HG03060 (cell line): ENCODE measurements at regions not wholly inside any gene's neighbourhood (a gene's known extent, or its start where the extent isn't known, plus 50 kb on each side); places are given as distances from the start of the nearest gene placed in this dataset.
"Not testable (repeated sequence)": the region's sequence is repeated elsewhere in the genome, so short reads cannot be mapped to it uniquely, and the experiment has no call there.

ENCODE experiments used
- ATAC-seq: cut with Tn5 transposase; IDR thresholded peaks from one replicate; pipeline ENCODE4 v1.9.1; 2021; ENCODE audit warnings: low read depth, moderate number of reproducible peaks; ENCODE audit not compliant: unreplicated experiment

GRCh38 chr7:131941291-131941690 is 384.9 kb upstream of the PODXL start:
- ATAC-seq: no peak

GRCh38 chr7:131940621-131941165 is 384.3 kb upstream of the PODXL start:
- ATAC-seq: no peak

- not testable (repeated sequence) for ATAC-seq
Measured at GRCh38 chr7:131938788-131939187, 382.4 kb upstream of the PODXL start.

GRCh38 chr7:131937868-131938267 is 381.4 kb upstream of the PODXL start:
- ATAC-seq: no peak

- ATAC-seq: no peak
Measured at GRCh38 chr7:131935180-131935579, 378.8 kb upstream of the PODXL start.

- ATAC-seq: no peak
Measured at GRCh38 chr7:131934452-131934851, 378.0 kb upstream of the PODXL start.

- no peak for ATAC-seq
Measured at GRCh38 chr7:131933751-131934289, 377.4 kb upstream of the PODXL start.

GRCh38 chr7:131933219-131933618 is 376.8 kb upstream of the PODXL start:
- ATAC-seq: not testable (repeated sequence)

- no peak for ATAC-seq
Measured at GRCh38 chr7:131932271-131932670, 375.8 kb upstream of the PODXL start.

GRCh38 chr7:131931370-131931769 is 374.9 kb upstream of the PODXL start:
- no peak for ATAC-seq

GRCh38 chr7:131929632-131930031 is 373.2 kb upstream of the PODXL start:
- ATAC-seq: no peak

- ATAC-seq: no peak
Measured at GRCh38 chr7:131927770-131928423, 371.5 kb upstream of the PODXL start.

GRCh38 chr7:131925636-131926035 is 369.2 kb upstream of the PODXL start:
- ATAC-seq: no peak

- no peak for ATAC-seq
Measured at GRCh38 chr7:131924857-131925256, 368.4 kb upstream of the PODXL start.

- not testable (repeated sequence) for ATAC-seq
Measured at GRCh38 chr7:131922948-131923347, 366.5 kb upstream of the PODXL start.

- ATAC-seq: no peak
Measured at GRCh38 chr7:131921016-131921415, 364.6 kb upstream of the PODXL start.

- ATAC-seq: no peak
Measured at GRCh38 chr7:131919920-131920709, 363.7 kb upstream of the PODXL start.

- no peak for ATAC-seq
Measured at GRCh38 chr7:131911112-131911511, 354.7 kb upstream of the PODXL start.

GRCh38 chr7:131909151-131909768 is 352.8 kb upstream of the PODXL start:
- ATAC-seq: no peak

GRCh38 chr7:131908714-131909113 is 352.3 kb upstream of the PODXL start:
- ATAC-seq: no peak

- no peak for ATAC-seq
Measured at GRCh38 chr7:131905471-131905973, 349.1 kb upstream of the PODXL start.
